ENCODE measurements at regions not wholly inside any gene's neighbourhood (a gene's known extent, or its start where the extent isn't known, plus 50 kb on each side); places are given as distances from the start of the nearest gene placed in this dataset.
"Not testable (repeated sequence)": the region's sequence is repeated elsewhere in the genome, so short reads cannot be mapped to it uniquely, and the experiment has no call there.

GRCh38 chr6:92219987-92220386, 1199.4 kb downstream of the EPHA7 start:
- not testable (repeated sequence) for DNase-seq

- DNase-seq, result no peak
Measured at GRCh38 chr6:92216717-92217116, 1202.6 kb downstream of the EPHA7 start.

- DNase-seq, result no peak
Measured at GRCh38 chr6:92201618-92202017, 1217.7 kb downstream of the EPHA7 start.

- no peak for DNase-seq
Measured at GRCh38 chr6:92196325-92196724, 1223.0 kb downstream of the EPHA7 start.

GRCh38 chr6:92195796-92196195, 1223.6 kb downstream of the EPHA7 start:
- no peak for DNase-seq

GRCh38 chr6:92188016-92188415, 1231.3 kb downstream of the EPHA7 start:
- no peak for DNase-seq

GRCh38 chr6:92184933-92185332, 1234.4 kb downstream of the EPHA7 start:
- no peak for DNase-seq

- DNase-seq, result no peak
Measured at GRCh38 chr6:92181347-92181746, 1238.0 kb downstream of the EPHA7 start.

- no peak for DNase-seq
Measured at GRCh38 chr6:92180090-92180489, 1239.3 kb downstream of the EPHA7 start.

- DNase-seq, result no peak
Measured at GRCh38 chr6:92176666-92177065, 1242.7 kb downstream of the EPHA7 start.

- DNase-seq, result no peak
Measured at GRCh38 chr6:92174398-92175073, 1244.8 kb downstream of the EPHA7 start.

GRCh38 chr6:92169506-92169905, 1249.9 kb downstream of the EPHA7 start:
- DNase-seq, result no peak

- DNase-seq, result no peak
Measured at GRCh38 chr6:92166666-92167065, 1252.7 kb downstream of the EPHA7 start.

GRCh38 chr6:92161953-92162352, 1257.4 kb downstream of the EPHA7 start:
- DNase-seq, result no peak

GRCh38 chr6:92160226-92160625, 1259.1 kb downstream of the EPHA7 start:
- DNase-seq, result no peak

- DNase-seq, result no peak
Measured at GRCh38 chr6:92159046-92159445, 1260.3 kb downstream of the EPHA7 start.

GRCh38 chr6:92150553-92150952, 1268.8 kb downstream of the EPHA7 start:
- DNase-seq, result no peak

GRCh38 chr6:92147246-92147645, 1272.1 kb downstream of the EPHA7 start:
- DNase-seq, result no peak

- no peak for DNase-seq
Measured at GRCh38 chr6:92139601-92140000, 1279.8 kb downstream of the EPHA7 start.

- DNase-seq, result no peak
Measured at GRCh38 chr6:92132957-92133356, 1286.4 kb downstream of the EPHA7 start.

- no peak for DNase-seq
Measured at GRCh38 chr6:92132457-92132856, 1286.9 kb downstream of the EPHA7 start.

- no peak for DNase-seq
Measured at GRCh38 chr6:92130944-92131343, 1288.4 kb downstream of the EPHA7 start.

- DNase-seq, result no peak
Measured at GRCh38 chr6:92126983-92127382, 1292.4 kb downstream of the EPHA7 start.

GRCh38 chr6:92126088-92126487, 1293.3 kb downstream of the EPHA7 start:
- no peak for DNase-seq

GRCh38 chr6:92125681-92126080, 1293.7 kb downstream of the EPHA7 start:
- no peak for DNase-seq
